GM12872 (cell line): ENCODE measurements at regions not wholly inside any gene's neighbourhood (a gene's known extent, or its start where the extent isn't known, plus 50 kb on each side); places are given as distances from the start of the nearest gene placed in this dataset.

ENCODE experiments used
- CTCF ChIP-seq: IDR thresholded peaks from 3 replicates; pipeline ENCODE4 v1.5.1; 2011; ENCODE audit warnings: low read depth, mild to moderate bottlenecking, low read length, moderate library complexity; ENCODE audit not compliant: insufficient read depth

- no peak for TF ChIP-seq CTCF
Observed at GRCh38 chr10:121289800-121290199, 308.4 kb downstream of the FGFR2 start.

GRCh38 chr10:121290674-121291073 is 307.6 kb downstream of the FGFR2 start:
- TF ChIP-seq CTCF: no peak

GRCh38 chr10:121291376-121291775 is 306.9 kb downstream of the FGFR2 start:
- no peak for TF ChIP-seq CTCF

- TF ChIP-seq CTCF: no peak
Observed at GRCh38 chr10:121291823-121292222, 306.4 kb downstream of the FGFR2 start.

GRCh38 chr10:121292321-121292720 is 305.9 kb downstream of the FGFR2 start:
- TF ChIP-seq CTCF: no peak

- no peak for TF ChIP-seq CTCF
Observed at GRCh38 chr10:121293110-121293509, 305.1 kb downstream of the FGFR2 start.

- no peak for TF ChIP-seq CTCF
Observed at GRCh38 chr10:121294630-121295029, 303.6 kb downstream of the FGFR2 start.

- TF ChIP-seq CTCF: no peak
Observed at GRCh38 chr10:121296378-121296777, 301.9 kb downstream of the FGFR2 start.
